Suppressor macrophage treated with lipopolysaccharide for 4 hours (primary cell): ENCODE measurements at regions not wholly inside any gene's neighbourhood (a gene's known extent, or its start where the extent isn't known, plus 50 kb on each side); places are given as distances from the start of the nearest gene placed in this dataset.

Experiments
- DNase-seq: peaks from one replicate; pipeline ENCODE4 v3.0.0-alpha.2; 2020

DNA sequence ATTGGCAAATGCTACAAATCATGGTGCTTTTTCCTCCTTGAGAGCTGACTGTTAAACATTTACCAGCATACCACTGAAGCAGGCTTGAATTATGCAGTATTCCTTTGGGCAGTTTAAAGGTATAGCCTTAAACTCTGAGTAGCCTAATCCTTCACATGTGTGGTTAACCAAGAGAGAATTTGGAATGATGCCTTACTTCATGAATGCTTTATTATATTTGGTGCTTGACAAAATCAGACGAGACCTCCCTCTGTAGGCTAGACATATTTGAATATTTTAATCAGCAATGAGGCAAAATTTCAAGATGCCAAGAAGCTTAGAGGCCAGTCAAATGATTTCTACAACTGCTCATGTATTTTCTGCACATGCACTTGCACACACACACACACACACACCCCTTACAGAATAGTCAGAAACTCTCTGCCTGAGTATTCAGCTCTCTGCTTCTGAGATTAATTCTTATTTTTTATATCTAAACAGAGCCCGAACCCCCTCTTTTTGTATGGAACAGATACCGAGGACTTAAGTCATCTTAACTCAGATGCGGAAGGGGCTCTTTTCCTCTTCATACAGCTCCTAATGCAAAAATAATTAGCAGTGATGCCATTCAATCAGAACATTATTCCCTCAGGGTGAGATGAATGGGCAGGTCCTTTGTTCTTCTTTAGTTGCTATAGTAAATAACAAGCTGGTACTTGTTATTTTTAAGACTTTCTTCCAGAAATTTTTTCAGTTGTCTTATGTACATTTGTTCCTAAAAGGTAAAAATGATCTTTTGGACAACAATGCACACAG lies 195.5 kb upstream of the TMC3 start:
- no peak for DNase-seq

DNA sequence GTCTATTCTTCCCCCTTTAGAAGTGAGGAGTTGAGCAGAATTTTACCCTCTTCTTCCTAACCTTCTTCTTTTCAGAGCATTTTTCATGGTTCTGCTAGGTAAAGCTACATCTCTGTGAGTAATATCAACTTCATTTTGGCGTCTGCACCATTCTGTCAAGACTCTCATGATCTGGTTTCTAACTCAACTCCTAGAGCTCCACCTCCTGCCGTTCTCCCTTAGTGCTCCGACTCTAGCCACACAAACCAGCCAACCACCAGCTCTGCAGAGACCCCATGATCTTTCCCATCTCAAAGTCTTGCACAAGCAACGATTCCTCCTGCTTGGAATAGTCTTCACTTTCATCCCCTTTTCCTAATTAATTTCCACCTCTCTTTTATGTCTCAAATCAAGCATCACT lies 193.9 kb upstream of the TMC3 start:
- no peak for DNase-seq

DNA sequence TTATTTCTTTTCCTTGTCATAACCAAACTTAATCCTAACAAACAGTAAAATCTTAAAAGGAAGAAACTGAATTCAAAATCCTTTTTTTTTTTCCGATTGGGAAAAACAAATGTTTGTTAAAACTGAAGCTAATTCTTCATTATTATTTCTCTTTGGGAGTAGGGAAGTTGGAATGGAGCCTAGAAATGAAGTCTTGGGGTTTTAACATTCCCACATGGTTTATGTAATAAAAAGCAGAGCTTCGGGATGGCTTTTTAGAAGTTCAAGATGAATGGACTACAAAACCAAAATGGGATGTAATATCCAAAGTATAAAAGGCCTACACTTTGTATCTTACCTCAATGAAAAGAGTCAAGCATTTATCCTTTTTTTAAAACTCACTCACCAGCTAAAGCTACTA lies 189.0 kb upstream of the TMC3 start:
- DNase-seq = no peak

DNA sequence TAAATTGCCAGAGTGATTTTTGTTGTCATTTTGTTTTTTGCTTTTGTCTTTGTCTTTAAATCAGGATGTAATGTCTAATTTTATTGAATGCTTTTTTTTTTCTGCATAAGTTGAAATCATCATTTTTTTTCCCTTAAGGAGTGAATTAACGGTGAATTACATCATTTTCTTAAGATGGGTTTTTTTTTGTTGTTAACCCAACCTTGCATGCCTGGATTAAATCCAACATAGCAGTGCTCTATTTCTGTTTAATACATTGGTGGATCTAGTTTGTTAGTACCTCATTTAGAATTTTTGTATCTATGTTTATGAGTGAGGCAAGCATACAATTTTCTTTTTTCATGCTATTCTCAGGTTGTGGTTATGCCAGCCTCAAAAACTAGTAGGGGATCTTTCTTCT lies 186.4 kb upstream of the TMC3 start:
- no peak for DNase-seq

DNA sequence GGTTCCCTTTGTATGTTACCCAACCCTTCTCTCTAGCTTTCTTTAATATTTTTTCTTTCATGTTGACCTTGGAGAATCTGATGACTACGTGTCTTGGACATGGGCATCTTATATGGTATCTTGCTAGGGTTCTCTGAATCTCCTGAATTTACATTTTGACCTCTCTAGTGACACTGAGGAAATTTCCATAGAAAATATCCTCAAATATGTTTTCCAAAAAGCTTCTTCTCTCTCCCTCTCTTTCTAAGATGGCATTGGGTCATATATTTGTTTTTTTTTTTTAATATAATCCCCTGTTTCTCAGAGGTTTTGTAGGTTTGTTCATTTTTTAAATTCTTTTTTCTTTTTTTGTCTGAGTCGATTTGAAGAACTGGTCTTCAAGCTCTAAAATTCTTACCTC lies 184.0 kb upstream of the TMC3 start:
- no peak for DNase-seq

DNA sequence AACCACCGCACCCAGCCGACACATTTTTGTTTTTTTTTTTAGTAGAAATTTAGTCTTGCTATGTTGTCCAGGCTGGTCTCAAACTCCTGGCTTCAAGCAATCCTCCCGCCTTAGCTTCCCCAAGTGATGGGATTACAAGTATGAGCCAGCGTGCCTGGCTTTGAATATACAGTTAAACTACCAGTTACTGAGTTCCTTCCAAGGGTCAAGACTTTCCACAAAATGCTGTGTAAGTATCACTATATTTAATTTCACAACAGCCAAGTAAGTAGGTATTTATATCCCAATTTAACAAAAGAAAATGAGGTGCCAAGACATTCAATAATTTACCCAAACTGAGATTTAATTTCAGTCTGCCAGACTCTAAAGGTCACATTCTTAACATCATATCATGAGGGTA lies 181.3 kb upstream of the TMC3 start:
- DNase-seq = no peak

DNA sequence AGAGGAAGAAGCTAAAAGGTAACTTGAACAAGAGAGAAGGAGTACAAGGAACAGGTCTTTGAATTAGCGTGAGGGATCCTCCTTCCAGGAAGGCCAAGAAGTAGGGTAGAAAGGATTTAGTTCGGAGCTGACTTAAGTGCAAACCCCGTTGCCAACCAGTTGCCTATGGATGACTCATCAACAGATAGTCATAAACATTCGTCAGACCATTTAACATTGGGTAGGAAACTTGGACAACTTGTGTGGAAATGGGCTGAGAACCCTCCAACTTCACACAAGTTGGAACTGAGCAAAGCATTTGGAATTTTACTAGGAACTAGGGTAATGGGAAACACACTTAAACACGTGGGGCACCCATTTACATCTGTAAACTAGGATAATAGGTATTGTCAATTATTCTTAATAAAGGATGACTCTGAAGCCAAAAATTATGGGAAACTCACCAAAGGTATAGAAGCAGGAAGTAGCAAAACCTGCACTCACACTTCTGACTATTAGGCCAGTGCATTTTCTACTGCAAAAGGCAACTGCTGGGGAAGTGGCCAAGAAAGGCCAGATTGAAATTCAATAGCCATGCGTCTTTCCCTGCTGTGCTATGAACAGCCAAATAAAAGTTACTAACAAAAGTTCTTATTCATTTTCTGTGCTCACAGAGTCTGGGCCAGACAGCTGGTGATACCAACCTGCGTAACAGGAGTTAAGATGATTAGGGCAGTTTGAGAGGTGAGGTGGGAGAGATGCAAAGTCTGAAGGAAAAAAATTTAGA lies 174.5 kb upstream of the TMC3 start:
- no peak for DNase-seq

DNA sequence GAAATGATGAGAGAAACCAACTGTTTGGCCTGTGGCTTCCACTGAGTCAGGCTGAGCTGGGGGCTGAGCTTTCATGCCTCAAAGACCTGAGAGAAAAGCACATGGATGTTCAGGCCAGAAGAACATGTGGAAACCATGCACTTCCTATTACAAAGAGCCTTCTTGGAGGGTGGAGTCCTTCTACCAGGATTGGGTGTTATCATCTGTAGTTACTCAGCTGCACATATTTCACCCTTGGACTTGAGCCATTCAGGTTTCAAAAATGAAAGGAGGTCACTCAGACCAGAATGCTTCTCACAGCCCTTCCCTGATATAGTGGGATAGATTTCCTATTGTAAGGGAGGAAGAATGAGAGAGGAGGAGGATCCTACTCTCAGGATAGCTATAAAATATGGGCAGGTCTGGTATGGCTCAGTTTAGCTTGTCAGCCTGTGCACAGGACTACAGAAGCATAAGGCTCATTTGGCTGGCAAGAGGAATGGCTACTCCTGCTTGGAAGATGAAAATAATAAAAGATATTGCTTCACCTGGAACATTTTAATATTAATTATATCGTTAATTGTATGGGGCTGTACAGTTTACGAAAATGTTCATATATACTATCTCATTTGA lies 173.6 kb upstream of the TMC3 start:
- no peak for DNase-seq

DNA sequence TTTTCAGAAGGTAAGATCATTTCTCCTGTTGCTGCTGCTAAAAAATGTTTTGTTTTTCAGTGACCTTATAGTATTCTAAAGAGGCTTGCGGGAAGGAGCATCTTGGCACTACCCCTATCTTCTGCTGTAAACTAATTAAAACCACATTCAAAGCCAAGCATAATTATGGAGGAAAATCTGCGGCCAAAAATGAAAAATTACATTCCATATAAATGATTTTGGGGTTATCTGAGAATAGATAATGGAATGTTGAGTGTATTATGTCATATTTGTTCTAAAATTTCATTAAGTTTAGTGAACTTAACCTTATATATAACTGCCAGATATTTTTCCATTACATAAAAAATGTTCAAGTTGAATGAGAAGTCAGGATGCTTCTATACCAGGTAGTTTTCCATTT lies 170.4 kb upstream of the TMC3 start:
- DNase-seq = no peak

DNA sequence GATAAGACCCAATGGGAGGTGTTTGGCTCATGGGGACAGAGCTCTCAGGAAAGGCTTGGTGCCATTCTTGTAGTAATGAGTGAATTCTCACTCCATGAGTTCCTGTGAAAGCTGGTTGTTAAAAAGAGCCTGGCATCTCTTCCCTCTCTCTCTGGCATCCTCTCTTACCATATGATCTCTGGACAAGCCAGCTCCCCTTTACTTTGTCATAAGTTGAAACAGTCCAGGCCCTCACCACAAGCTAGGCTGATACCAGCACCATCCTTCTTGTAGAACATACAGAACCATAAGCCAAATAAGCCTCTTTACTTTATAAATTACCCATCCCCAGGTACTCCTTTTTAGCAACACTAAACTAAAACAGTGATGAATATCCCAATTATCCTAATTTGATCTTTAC lies 166.9 kb upstream of the TMC3 start:
- DNase-seq = no peak

DNA sequence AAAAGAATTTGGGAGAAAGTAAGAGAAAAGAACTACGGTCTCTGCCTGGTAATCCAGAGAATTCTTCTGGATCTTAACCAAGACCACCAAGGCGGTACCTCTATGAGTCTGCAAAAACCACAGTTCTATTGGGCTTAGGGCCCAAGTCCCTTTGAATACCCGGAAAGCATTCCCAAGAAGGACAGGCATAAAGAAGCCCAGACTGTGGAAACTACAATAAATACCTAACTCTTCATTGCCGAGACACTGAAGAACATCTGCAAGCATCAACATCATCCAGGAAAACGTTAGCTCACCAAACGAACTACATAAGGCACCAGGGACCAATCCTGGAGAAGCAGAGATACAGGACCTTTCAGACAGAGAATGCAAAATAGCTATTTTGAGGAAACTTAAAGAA lies 162.3 kb upstream of the TMC3 start:
- no peak for DNase-seq

DNA sequence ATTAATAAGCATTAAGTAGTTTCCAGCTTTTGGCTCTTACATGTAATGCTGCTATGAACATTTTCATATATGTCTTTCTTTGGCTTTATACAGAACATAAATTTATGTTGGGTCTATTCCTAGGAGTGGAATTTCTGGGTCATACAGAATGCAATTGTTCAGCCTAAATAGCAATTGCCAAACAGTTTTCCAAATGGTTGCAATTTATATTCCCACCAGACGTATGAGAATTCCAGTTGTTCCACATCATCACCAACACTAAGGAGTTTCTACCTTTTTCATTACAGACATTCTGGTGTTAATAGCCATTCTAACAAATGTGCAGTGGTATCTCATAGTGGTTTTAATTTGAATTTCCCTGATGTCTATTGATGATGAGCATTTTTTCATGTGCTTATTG lies 160.1 kb upstream of the TMC3 start:
- no peak for DNase-seq

DNA sequence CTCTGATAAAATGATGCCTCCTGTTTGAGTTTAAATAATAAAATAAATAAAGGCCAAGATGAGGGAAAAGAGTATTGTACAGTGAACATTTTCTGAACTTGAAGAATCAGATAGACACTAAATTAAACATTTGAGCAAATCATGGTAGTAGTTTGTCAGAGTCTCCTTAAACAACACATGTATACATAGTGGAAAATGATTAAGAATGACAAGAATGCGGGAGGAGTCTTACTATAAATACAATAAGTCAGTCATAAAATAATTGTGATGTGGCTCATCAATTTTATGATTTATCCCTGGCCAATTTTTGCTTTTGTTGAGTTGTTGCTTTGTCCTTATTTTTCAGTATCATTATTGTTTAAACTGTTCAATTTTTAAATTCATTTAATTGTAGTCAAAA lies 158.0 kb upstream of the TMC3 start:
- no peak for DNase-seq

DNA sequence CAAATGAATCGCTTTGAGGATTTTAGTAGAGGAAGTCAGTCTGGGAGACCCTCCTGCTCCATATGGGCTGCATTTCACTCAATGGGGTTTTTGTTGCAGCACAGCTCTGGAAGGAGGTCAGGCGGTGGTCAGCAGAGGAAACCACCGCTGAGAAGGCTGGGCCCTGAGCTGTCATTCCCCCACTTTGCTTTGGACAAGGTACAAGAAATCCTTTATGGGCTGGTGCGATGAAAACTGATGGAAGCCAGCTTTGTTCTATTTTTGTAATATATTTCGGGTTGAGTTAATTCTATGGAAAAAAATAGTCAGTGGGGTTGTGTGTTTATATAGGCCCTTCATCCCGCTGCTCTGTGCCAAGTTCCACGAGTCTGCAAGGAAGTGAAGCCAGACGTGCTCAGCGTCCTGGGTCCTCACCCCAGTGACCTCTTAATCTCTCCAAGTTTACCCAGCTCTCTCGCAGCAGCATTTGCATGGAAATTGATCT lies 157.1 kb upstream of the TMC3 start:
- DNase-seq = no peak

DNA sequence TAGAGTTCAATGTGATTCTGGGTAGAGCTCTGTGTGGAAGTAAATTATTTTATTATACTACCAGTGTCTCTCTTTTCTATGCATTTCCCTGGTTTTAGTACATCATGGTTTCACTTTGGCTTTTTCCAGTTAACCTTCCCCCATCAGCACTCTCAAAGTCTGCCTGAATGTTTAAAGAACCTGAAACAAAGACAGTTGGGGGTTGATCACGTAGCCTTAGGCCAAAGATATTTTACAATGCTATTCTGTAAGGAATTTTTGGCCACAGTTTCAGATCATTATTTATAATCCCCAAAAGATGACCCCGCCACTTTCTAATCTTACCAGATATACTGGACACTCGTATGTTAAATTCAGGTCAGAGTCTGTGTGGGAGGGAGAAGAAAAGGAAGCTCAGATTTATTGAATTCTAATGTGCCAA lies 156.3 kb upstream of the TMC3 start:
- DNase-seq = no peak

DNA sequence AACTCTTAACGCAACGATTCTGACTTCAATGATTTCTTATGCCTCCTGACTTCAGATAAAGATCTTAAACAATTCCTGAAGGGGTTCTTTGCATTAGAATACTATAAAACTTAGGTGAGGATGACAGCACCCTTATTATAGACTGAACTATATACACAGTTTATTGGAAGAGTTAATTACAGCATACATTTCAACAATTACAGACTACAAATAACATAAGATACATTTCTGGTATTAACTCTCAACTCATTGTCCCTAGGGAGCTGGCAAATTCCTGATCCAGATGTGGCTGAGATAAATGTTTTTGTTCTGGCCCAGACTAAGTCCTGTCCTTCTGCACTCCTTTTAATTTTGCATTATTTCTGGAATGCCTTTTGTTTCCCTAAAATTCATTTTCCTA lies 155.5 kb upstream of the TMC3 start:
- no peak for DNase-seq

DNA sequence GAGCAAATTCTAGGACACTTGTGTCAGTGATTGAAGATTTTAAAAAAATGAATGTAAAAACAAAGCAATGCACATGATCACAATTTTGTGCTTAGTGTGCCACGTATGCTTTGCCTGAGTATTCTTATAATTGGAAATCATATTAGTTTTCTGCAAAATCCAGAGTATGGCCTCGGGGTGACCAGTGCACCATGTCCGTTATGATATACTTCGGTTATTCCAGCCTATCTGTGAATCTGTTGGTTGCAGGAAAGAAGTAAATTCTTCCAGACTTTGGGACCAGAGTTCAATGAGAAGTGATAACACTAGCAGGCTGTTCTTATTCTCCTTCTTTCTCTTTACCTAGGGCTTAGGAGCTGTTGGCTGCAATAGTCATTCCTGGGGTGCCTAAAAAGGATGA lies 152.0 kb upstream of the TMC3 start:
- no peak for DNase-seq

DNA sequence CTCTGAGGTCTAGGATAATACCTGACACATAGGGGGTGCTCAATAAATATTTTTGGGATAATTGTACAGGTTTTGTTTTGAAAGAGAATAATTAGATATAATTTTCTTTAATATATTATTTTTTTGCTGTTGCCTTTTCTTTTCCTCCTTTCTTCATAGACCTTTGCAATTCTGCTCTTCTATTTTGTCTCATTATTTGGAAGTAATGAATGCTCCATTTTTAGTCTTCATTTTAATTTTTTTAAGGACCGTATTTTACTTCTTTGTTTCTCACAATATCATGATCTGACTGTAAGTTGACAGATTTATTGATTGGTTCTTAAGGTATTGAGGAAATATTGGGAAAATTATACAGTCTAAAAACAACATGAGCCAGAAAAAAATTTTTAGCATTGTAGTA lies 150.5 kb upstream of the TMC3 start:
- DNase-seq = no peak

DNA sequence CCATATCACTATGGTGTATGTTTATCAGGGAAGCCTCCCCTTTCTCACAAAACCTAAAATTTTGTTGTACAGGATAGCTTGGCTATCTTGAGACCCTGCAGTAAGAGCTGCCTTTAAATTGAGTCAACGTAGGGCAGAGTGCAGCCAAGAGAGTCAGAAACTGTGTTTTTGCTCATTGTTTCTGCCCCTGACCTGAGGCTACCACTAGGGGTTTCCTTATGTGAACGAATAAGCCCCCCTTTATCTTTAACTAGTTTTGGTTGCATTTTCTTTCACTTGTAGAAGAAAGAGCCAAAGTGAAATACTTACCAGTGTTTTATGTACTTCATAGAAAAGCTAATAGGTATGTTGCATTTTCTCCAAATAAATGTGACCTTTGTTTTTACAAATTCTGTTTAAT lies 149.9 kb upstream of the TMC3 start:
- DNase-seq = no peak

DNA sequence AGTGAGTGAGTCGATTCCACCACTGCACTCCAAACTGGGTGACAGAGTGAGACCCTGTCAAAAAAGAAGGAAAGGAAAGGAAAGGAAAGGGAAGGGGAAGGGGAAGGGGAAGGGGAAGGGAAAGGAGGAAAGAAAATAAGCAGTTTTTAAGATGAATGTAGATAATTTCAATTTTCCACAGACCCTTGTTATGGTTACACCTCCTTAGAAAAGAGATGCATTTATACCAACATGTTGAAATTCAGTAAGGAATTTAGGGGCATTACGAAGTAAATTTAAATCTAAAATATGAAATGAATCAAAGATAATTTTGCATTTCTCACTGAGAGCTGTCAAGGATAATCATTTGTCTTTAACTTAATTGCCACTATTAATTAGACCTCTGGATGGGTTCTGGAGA lies 146.5 kb upstream of the TMC3 start:
- no peak for DNase-seq

DNA sequence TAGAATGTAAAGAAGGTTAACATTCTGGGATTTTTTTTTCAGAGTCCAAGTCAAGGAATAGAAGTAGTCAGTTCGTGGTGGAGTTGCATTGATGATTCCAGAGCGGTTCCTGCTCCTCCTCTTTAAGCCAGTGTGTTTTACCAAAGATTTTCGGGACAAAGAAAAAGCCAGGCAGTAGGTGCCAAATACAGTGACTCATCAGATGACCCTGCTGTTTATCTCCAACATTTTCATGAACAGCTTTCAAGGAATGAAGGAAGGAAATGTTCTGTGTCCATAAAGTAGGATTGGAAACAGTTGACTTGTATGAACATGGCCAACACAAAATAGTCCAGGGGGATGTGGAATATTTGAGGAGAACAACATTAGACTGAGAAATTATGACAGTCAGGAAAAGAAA lies 142.4 kb upstream of the TMC3 start:
- no peak for DNase-seq

DNA sequence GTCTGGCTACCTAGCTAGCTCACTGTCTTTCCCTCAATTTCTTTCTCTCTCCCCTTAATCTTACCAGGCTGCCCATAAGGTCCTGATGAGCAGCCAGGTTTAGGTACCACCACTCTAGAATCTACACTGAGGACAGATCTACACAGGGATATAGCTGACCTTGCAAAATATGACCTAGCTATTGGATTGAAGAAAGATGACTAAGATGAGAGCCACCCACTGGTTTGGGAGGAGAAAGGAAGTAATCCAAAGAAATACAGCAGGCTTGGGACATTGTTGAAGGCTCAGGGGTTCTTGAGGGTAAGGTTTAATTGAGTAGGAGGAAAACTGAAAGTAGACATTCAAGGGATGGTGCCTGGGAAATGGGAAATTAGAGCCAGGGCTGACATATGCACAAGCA lies 142.0 kb upstream of the TMC3 start:
- DNase-seq = peak; percentile 6

DNA sequence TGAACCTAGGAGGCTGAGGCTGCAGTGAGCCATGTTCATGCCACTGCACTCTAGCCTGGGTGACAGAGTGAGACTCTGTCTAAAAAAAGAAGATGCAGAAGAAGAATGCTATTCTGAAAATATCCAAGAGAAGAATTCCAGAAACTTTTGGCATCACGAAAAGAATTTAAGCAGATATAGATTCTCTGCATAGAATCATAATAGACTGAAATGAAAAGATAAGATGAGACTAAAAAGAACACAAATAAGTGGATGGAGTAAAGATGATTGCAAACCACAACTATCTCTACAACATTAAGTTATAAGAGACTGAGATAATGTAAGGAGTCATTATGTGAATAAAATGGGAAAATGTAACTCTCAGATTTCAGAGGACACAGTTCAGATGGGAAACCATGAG lies 140.7 kb upstream of the TMC3 start:
- DNase-seq = no peak

DNA sequence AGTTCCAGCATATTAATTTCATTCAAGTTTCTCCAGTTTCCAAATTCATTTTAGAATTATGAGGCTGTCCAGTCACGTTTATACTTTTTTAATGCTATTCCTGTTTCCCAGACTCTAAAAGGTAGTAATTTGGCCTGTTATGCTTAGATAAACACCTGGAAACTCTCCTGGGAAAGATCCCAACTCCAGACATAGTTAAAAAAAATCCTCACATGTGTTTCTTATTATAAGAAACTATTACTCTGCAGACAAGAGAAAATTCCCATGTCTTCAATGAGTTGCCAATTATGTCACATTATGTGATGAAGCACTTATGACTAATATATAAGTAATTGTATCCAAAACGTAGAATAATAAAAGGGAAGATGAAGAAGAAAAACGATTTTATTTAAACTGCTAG lies 137.1 kb upstream of the TMC3 start:
- DNase-seq = no peak
